ENCODE measurements at regions not wholly inside any gene's neighbourhood (a gene's known extent, or its start where the extent isn't known, plus 50 kb on each side); places are given as distances from the start of the nearest gene placed in this dataset.

GRCh38 chr3:5635746-5636145 is 448.2 kb downstream of the EDEM1 start:
- TF ChIP-seq CTCF (IDR thresholded peaks at IDR 0.05; ENCODE audit: extremely low read depth in 1 of 2, insufficient read depth in 1 of 2, low read depth in 1 of 2, low read length in 2 of 2) (no peak), EZH2 (IDR thresholded peaks at IDR 0.05; ENCODE audit: borderline replicate concordance, low read depth, low read length, severe bottlenecking) (no peak), POLR2AphosphoS5 (IDR thresholded peaks at IDR 0.05; ENCODE audit: insufficient read depth, low read depth, low read length) (no peak), POLR2A (IDR thresholded peaks at IDR 0.05; ENCODE audit: low read depth, low read length) (no peak), MYC (IDR thresholded peaks at IDR 0.05; ENCODE audit: low read depth, low read length) (no peak), JUN (IDR thresholded peaks at IDR 0.05; ENCODE audit: borderline replicate concordance, insufficient read depth, insufficient read length, low read depth) (no peak), GATA2 (IDR thresholded peaks at IDR 0.05; ENCODE audit: insufficient read depth, insufficient read length, low read depth, low read length) (no peak), FOS (IDR thresholded peaks at IDR 0.05; ENCODE audit: borderline replicate concordance, insufficient read depth, low read length) (no peak)
- TF ChIP-seq, protein P1, sequence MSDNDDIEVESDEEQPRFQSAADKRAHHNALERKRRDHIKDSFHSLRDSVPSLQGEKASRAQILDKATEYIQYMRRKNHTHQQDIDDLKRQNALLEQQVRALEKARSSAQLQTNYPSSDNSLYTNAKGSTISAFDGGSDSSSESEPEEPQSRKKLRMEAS (IDR thresholded peaks at IDR 0.05; ENCODE audit: insufficient read depth, insufficient read length), result no peak

All from endothelial cell of umbilical vein (primary cell).